PC-3 (cell line): ENCODE measurements at regions not wholly inside any gene's neighbourhood (a gene's known extent, or its start where the extent isn't known, plus 50 kb on each side); places are given as distances from the start of the nearest gene placed in this dataset.

ENCODE experiments used
- CTCF ChIP-seq: fragments of 300-600 bp; sonication (generic); conservative IDR thresholded peaks from 2 replicates; pipeline ENCODE4 v1.5.1; 2017; ENCODE audit warnings: antibody characterized with exemption, low read depth, mild to moderate bottlenecking, low read length
- EZH2 ChIP-seq: fragments of 300-600 bp; sonication (generic); IDR thresholded peaks from one replicate; pipeline ENCODE4 v1.6.1; 2017; ENCODE audit warnings: antibody characterized with exemption, mild to moderate bottlenecking, low read length; ENCODE audit not compliant: unreplicated experiment
- EZH2phosphoT487 ChIP-seq: fragments of 300-600 bp; sonication (generic); IDR thresholded peaks from 2 replicates; pipeline ENCODE4 v1.6.1; 2018; ENCODE audit warnings: mild to moderate bottlenecking, antibody characterized with exemption, low read length, borderline replicate concordance

DNA sequence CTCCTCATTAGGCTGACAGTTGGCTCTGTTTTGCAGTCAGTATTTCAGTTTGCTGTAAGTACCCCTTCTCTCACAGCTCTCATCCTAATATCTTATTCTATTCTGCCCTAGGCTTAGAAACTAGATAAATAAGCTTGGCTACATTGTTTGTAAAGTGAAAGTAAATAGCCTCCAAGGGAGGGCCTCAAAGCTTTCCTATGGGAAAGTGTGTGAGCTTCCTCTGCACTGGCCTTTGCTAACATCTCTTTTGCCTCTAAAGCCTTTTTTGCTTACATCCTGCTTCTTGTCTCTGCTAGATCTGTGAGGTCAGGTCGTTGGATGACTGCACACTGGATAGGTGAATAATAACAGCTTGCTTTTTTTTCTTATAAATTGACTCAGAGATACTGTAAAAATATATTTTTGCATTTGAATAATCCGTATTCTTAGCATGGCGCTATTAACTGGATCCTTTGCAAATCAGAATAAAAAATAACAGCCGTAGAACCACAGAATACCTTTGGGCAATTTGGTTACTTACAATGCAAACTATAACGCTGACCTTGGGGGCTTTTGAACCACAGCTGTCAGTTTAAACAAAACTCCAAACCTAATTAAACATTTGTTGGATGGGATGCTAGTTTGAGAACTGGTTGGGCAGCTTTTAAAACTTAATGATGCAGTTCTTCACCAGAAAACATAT is 55.1 kb downstream of the TTC6 start:
- TF ChIP-seq CTCF (no peak), EZH2 (no peak), EZH2phosphoT487 (no peak)
